HUES6 (cell line): ENCODE measurements at regions not wholly inside any gene's neighbourhood (a gene's known extent, or its start where the extent isn't known, plus 50 kb on each side); places are given as distances from the start of the nearest gene placed in this dataset.

ENCODE experiments used
- H3K27ac ChIP-seq: 2 replicates; pipeline ENCODE4 v1.7.0; 2013; ENCODE audit warnings: low read depth, mild to moderate bottlenecking, low read length, inconsistent platforms
- H3K27me3 ChIP-seq: 2 replicates; pipeline ENCODE4 v1.6.1; 2013; ENCODE audit warnings: low read length; ENCODE audit not compliant: control insufficient read depth, insufficient read depth
- H3K36me3 ChIP-seq: 2 replicates; pipeline ENCODE4 v1.6.1; 2013; ENCODE audit warnings: low read length; ENCODE audit not compliant: control insufficient read depth, insufficient read depth
- H3K4me1 ChIP-seq: 2 replicates; pipeline ENCODE4 v1.6.1; 2013; ENCODE audit warnings: low read length; ENCODE audit not compliant: control insufficient read depth, insufficient read depth
- H3K4me3 ChIP-seq: 2 replicates; pipeline ENCODE4 v1.5.1; 2013; ENCODE audit warnings: low read depth, low read length
- H3K9ac ChIP-seq: one replicate; pipeline ENCODE4 v1.6.1; 2013; ENCODE audit warnings: mild to moderate bottlenecking, low read length
- H3K9me3 ChIP-seq: 2 replicates; pipeline ENCODE4 v1.6.1; 2013; ENCODE audit warnings: low read depth, low read length; ENCODE audit not compliant: control insufficient read depth, insufficient read depth

DNA sequence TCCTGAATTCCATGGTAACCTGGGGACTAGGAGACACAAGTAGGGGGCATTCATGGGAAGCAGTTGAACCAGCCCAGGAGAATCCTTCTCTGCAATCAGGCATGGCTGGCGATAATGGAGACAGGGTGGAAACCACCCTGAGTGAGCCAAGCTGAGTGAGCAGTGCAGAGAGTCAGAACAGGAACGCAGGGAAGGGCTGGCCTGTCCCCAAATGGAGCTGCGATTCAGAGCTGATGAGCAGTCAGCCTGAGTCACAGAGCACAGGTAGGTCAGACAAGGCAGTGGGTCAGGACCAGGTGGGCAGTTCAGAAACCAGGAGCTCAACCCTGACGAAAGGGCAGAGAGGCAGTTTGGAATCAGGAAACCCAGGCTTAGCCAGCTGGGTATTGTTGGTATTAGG is 129.0 kb downstream of the BTC start:
- H3K27ac ChIP-seq, result no peak overlapping the region; the same call in 1 of the 2 replicates
- H3K9me3 ChIP-seq, result no peaks in the 10 kb centered on the region
- H3K4me1 ChIP-seq, result peaks cover 25% of the 10 kb centered on the region
- H3K9ac ChIP-seq, result no peak overlapping the region
- no peaks in the 10 kb centered on the region for H3K27me3 ChIP-seq
- H3K36me3 ChIP-seq, result no peaks in the 10 kb centered on the region
- no peak overlapping the region for H3K4me3 ChIP-seq

DNA sequence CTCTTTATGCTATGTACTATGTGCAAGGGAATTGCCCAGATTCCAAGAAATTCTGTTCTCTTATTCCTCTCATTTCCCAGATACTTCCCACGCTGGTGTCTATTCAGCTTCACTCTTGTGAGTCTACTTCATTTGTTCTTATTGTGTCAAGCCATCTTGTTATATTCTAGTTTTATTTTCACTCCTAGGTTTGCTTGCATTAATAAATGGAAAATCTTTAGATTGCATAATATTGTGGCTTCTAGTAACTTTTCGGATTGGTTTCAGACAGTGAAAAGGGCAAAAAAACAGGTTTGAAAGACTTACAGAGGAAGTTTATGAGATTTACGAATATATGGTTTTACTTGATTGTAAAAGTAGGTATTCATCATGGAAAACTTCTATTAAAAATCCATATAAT is 128.4 kb downstream of the BTC start:
- no peaks in the 10 kb centered on the region for H3K27me3 ChIP-seq
- peaks cover 25% of the 10 kb centered on the region for H3K4me1 ChIP-seq
- H3K27ac ChIP-seq, result no peak overlapping the region

DNA sequence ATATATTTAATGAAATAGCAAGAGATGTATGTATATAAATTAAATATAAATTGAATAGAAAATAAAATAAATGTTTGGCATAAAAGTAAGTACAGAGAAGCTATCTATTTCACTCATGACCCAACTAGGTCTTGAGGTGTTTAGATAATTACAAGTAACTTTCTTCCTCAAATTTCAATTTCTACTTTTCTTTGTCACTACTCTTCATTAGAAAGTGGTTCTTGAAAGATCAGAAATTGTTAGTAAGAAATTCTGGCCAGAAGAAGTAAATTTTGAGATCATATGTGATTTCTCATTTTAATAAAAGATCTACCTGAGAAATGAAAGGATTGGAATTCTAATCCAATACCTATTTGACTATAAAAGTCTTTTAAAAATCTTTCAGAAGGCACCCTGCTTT is 126.9 kb downstream of the BTC start:
- Histone ChIP-seq H3K27ac (no peak overlapping the region), H3K9ac (no peak overlapping the region), H3K4me3 (no peak overlapping the region), H3K9me3 (no peaks in the 10 kb centered on the region), H3K36me3 (no peaks in the 10 kb centered on the region), H3K27me3 (no peaks in the 10 kb centered on the region), H3K4me1 (peaks cover 25% of the 10 kb centered on the region)

More for the DNA sequence above, 128.4 kb downstream of the BTC start:
- H3K4me3 ChIP-seq, result no peak overlapping the region
- H3K9me3 ChIP-seq, result no peaks in the 10 kb centered on the region
- H3K36me3 ChIP-seq, result no peaks in the 10 kb centered on the region
- no peak overlapping the region for H3K9ac ChIP-seq

DNA sequence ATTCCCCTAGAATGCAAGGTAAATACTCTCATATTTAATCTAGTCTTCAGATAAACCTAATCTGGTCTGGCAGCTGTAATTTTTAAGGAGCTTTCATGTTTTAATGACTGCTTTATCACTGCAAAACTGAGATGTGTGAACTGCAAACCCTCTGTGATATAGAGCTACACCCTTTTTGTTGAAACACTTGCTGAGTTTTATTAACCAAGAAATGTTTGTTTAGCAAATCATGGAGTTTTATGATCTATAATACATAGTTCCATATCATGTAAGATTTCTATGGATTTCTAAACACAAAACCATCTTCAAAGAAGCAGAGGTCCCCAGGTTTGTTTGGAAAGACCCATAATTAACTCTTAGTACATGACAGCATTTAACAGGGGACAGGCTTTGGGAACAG is 126.4 kb downstream of the BTC start:
- Histone ChIP-seq H3K9ac (no peak overlapping the region), H3K36me3 (no peaks in the 10 kb centered on the region), H3K4me3 (no peak overlapping the region), H3K27me3 (no peaks in the 10 kb centered on the region), H3K9me3 (no peaks in the 10 kb centered on the region), H3K4me1 (peaks cover 25% of the 10 kb centered on the region), H3K27ac (no peak overlapping the region)

DNA sequence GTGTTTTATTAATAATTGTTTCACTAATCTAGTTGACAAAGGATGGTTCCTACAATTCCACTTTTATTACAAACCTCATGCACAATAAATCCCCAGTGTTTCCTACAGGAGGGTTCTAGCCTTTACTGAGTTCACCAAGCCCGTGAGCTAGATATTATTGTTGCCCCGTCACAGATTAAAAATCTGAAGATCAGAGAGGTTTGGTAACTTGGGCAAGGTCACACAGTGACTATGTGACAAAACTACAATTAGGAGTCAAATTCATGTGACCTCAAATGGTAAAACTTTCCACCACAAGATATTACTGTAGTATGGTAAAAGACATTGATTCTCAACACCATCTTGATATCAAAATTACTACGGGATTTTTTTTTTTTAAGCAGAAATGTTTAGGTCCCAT is 124.6 kb downstream of the BTC start:
- Histone ChIP-seq H3K4me1 (peaks cover 10% of the 10 kb centered on the region; the same call in 1 of the 2 replicates), H3K27me3 (no peaks in the 10 kb centered on the region), H3K4me3 (no peak overlapping the region), H3K9me3 (no peaks in the 10 kb centered on the region), H3K9ac (no peak overlapping the region), H3K36me3 (no peaks in the 10 kb centered on the region), H3K27ac (no peak overlapping the region)

DNA sequence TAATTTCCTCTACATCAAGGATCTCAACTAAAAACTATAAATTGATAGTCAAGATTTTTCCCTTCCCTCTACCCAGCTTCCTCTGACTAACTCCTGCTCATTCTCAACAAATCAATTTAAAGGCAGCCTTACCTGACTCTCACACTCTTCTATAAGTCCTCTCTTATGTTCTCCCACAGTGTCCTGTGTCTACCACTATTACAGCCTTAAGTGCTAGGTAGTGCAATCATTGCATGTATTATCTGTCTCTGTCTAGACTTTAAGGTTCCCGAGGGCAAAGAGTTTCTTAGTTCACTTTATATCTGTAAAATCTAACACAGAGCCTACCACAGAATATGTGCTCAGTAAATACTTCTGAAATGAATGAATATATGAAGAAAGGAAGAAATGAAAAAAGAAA is 123.7 kb downstream of the BTC start:
- Histone ChIP-seq H3K9me3 (no peaks in the 10 kb centered on the region), H3K27me3 (no peaks in the 10 kb centered on the region), H3K36me3 (no peaks in the 10 kb centered on the region), H3K27ac (no peak overlapping the region), H3K4me1 (peaks cover 8% of the 10 kb centered on the region; the same call in 1 of the 2 replicates), H3K9ac (no peak overlapping the region), H3K4me3 (no peak overlapping the region)

DNA sequence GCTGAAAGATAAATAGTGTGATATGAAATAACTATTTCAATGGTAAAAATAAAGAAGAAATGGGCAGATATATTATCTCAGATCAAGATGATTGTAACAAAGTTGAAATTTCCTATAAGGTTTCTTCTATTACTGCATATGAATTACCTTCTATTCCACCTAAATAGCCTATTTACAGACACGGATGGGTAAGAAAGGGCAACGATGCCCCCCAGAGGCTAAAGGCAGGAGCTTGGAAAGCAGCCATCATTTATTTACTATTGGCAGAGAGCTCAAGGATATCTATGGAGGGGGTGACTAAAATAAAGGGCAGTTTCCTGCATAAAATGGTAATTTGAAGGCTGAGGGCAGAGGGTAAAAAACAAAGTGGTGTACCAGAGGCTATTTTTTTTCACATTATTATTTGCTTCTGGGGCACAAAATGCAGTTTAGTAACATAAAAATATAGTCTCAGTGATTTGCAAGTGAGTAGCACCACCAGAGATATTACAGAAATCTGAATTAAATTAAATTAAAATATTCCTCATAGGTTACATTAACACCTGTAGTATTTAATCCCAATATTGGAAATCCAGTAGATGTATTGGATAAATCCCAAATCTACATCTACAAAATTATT is 123.1 kb downstream of the BTC start:
- peaks cover 7% of the 10 kb centered on the region; the same call in 1 of the 2 replicates for H3K4me1 ChIP-seq
- H3K27ac ChIP-seq, result no peak overlapping the region
- H3K9ac ChIP-seq, result no peak overlapping the region
- no peaks in the 10 kb centered on the region for H3K27me3 ChIP-seq
- no peaks in the 10 kb centered on the region for H3K9me3 ChIP-seq
- H3K4me3 ChIP-seq, result no peak overlapping the region
- H3K36me3 ChIP-seq, result no peaks in the 10 kb centered on the region

DNA sequence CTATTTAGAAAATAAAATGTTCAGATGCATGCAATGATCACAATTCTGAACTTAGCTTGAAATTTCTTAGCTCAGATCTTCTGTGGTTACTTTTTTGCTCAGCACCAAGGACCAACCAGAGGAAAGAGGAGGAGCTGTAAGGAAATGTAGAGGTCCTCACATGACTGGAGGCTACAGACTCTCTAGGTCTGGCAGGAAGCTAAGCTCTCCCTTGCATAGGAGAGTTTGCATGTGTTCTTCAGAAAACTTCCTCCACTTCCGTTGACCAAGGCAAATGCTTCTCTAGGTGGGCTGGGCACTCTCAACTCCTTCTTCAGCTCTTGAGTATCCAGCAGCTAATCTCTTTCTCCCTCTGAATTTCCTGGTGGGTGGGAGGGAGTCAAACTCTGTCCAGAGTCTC is 119.6 kb downstream of the BTC start:
- no peaks in the 10 kb centered on the region for H3K36me3 ChIP-seq
- H3K4me3 ChIP-seq, result no peak overlapping the region
- no peaks in the 10 kb centered on the region for H3K9me3 ChIP-seq
- no peak overlapping the region for H3K9ac ChIP-seq
- no peaks in the 10 kb centered on the region for H3K27me3 ChIP-seq
- no peak overlapping the region for H3K27ac ChIP-seq
- H3K4me1 ChIP-seq, result no peaks in the 10 kb centered on the region

DNA sequence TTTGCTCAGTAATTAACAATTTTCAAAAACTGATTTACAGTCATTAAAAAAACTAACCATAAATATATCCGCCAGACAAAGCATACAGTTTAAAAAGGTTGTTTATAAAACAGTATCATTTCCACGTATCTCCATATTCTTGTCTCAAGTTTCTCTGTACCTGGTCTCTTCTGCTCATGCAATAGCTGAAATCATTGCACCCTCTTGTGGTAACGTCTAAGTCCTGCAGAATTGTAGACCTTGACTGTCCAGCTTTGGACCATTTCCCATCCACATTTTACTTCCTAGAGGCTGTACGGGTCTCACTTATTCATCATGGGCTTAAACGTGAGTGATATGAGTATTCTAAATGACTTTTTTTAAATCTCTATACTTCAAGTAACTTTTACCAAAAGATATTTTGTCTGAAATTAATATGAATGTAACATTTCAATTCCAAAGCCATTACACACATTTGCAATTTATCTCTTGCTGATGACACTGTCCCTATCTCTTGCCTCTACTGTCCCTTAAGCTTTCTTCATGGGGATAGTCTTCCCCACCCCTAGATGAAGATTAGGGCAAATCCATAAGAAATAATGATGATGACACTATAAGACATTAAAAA is 118.5 kb downstream of the BTC start:
- H3K4me1 ChIP-seq, result no peaks in the 10 kb centered on the region
- H3K4me3 ChIP-seq, result no peak overlapping the region
- H3K9ac ChIP-seq, result no peak overlapping the region
- no peaks in the 10 kb centered on the region for H3K27me3 ChIP-seq
- H3K27ac ChIP-seq, result no peak overlapping the region
- H3K36me3 ChIP-seq, result no peaks in the 10 kb centered on the region
- no peaks in the 10 kb centered on the region for H3K9me3 ChIP-seq

DNA sequence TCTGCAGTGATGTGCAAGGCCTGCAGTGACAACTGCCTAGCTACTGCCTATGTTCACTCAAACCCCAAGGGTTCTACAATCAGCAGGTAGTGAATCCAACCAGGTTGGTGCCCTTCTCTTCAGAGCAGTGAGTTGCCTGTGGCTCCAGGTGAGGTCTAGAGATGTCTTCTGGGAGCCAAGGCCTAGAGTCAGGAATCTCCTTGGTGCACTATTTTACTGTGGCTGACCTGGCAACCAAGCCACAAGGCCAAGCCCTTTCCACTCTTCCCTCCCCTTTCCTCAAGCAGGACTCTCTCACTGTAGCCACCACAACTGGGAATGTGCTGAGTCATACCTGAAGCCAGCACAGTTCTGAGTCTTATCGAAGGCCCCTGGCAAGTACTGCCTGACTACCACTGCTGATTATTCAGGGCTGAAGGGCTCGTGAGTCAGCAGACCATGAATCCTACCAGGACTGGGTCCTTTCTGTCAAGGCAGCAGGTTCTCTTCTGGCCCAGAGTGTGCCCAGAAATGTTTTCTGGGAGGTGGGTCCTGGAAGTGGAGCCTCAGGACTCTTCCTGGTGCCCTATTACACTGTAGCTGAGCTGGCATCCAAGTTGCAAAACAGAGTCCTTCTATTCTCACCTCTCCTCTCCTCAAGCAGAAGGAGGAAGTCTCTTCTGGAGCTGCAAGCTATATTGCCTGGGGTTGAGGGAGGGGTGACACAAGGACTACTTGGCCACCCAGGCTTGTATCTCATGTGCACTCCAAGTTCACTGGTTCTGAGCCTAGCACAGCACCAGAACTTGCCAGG is 111.6 kb downstream of the BTC start:
- H3K27ac ChIP-seq, result no peak overlapping the region

DNA sequence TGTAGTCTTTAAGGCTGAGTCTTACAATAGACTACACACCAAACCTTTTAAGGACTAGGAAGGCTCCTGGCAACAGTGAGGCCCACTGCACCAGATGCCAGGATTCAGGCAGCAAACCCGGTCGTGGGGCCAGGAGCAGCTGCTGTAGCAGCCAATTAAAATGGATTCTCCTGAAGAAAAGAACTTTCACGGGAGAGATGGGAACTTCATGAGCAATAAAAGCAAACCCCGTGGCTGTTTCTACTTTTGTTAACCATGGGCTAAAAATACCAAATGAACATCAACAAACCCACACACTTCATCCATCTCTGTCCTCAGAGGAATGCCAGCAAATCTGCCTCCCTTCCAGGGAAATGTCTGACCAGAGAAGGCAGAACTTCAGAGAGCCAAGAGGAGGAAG is 101.4 kb downstream of the BTC start:
- no peaks in the 10 kb centered on the region for H3K36me3 ChIP-seq
- H3K27me3 ChIP-seq, result no peaks in the 10 kb centered on the region
- H3K27ac ChIP-seq, result no peak overlapping the region
- H3K4me3 ChIP-seq, result no peak overlapping the region
- peaks cover 7% of the 10 kb centered on the region for H3K4me1 ChIP-seq
- H3K9me3 ChIP-seq, result no peaks in the 10 kb centered on the region
- no peak overlapping the region for H3K9ac ChIP-seq

More for the DNA sequence above, 111.6 kb downstream of the BTC start:
- H3K9me3 ChIP-seq, result no peaks in the 10 kb centered on the region
- no peak overlapping the region for H3K9ac ChIP-seq
- no peaks in the 10 kb centered on the region for H3K36me3 ChIP-seq
- H3K4me1 ChIP-seq, result peaks cover 13% of the 10 kb centered on the region
- H3K27me3 ChIP-seq, result no peaks in the 10 kb centered on the region
- H3K4me3 ChIP-seq, result no peak overlapping the region
